ENCODE measurements at regions not wholly inside any gene's neighbourhood (a gene's known extent, or its start where the extent isn't known, plus 50 kb on each side); places are given as distances from the start of the nearest gene placed in this dataset.

GRCh38 chr2:117359266-117359914 lies 455.1 kb upstream of the DDX18 start:
- Histone ChIP-seq H3K9ac (replicated peaks in 1 of 4; ENCODE audit: extremely low read depth in 1 of 4, low read depth in 3 of 4, low read length in 3 of 4) (no peak overlapping the region), H4K91ac (replicated peaks; ENCODE audit: insufficient read length, low read length) (peak overlapping the region; percentile 52), H4K20me1 (replicated peaks in 1 of 2; ENCODE audit: control insufficient read depth in 1 of 2, insufficient read depth in 2 of 2, low read length in 2 of 2) (no peaks in the 10 kb centered on the region), H2BK120ac (replicated peaks; ENCODE audit: low read depth, low read length) (no peak overlapping the region), H3K79me2 (ENCODE audit: control insufficient read depth in 1 of 2, insufficient read depth in 2 of 2, low read length in 2 of 2) (no peaks in the 10 kb centered on the region), H2BK5ac (ENCODE audit: low read depth, low read length) (no peak overlapping the region), H3K18ac (ENCODE audit: extremely low read depth, low read length) (no peak overlapping the region), H3K4me1 (replicated peaks in 1 of 4; ENCODE audit: control insufficient read depth in 3 of 4, insufficient read depth in 4 of 4, low read length in 3 of 4) (no peaks in the 10 kb centered on the region), H3K4me2 (ENCODE audit: insufficient read depth in 1 of 2, low read depth in 2 of 2, low read length in 2 of 2) (no peak overlapping the region), H3K4me3 (ENCODE audit: extremely low read depth in 1 of 4, insufficient read depth in 2 of 4, low read depth in 3 of 4, low read length in 4 of 4) (no peak overlapping the region), H3K56ac (replicated peaks; ENCODE audit: insufficient read length, low read depth, low read length) (no peak overlapping the region), H3K27me3 (replicated peaks in 1 of 4; ENCODE audit: control insufficient read depth in 3 of 4, extremely low read depth in 1 of 4, insufficient read depth in 3 of 4, low read length in 3 of 4) (no peaks in the 10 kb centered on the region), H3K23ac (ENCODE audit: insufficient read length) (no peak overlapping the region), H3K36me3 (ENCODE audit: control insufficient read depth in 2 of 4, insufficient read depth in 4 of 4, low read length in 3 of 4) (no peaks in the 10 kb centered on the region), H2BK15ac (ENCODE audit: low read length) (no peak overlapping the region), H3K23me2 (ENCODE audit: low read depth, low read length) (no peaks in the 10 kb centered on the region), H3K9me3 (ENCODE audit: insufficient read depth in 2 of 2, low read depth in 1 of 2, low read length in 1 of 2) (no peaks in the 10 kb centered on the region), H3K4ac (replicated peaks; ENCODE audit: insufficient read length, low read depth, low read length) (no peak overlapping the region), H2BK20ac (ENCODE audit: low read length) (no peak overlapping the region), H2AK5ac (ENCODE audit: low read depth, low read length) (no peak overlapping the region), H3K14ac (ENCODE audit: insufficient read length) (no peak overlapping the region), H3K79me1 (ENCODE audit: low read depth, low read length) (no peaks in the 10 kb centered on the region), H2AFZ (ENCODE audit: low read length) (no peak overlapping the region), H4K8ac (ENCODE audit: extremely low read depth, insufficient read depth, low read length) (no peak overlapping the region), H4K5ac (ENCODE audit: insufficient read length, low read depth, low read length) (no peak overlapping the region), H2BK12ac (ENCODE audit: low read depth, low read length) (no peak overlapping the region), H3K27ac (ENCODE audit: low read depth, low read length) (no peak overlapping the region)
- TF ChIP-seq TAF1 (IDR thresholded peaks at IDR 0.05; ENCODE audit: low read depth, low read length) (no peak), CTCF (IDR thresholded peaks at IDR 0.05; ENCODE audit: control extremely low read depth in 1 of 3, insufficient read depth in 1 of 3, low read depth in 1 of 3, low read length in 3 of 3) (peak in 1 of 3 experiments; percentile 6; a peak in 1 of 4 replicates), RAD21 (IDR thresholded peaks at IDR 0.05 in 1 of 2, conservative IDR thresholded peaks at IDR 0.05 in 1 of 2; ENCODE audit: low read depth in 2 of 2, low read length in 2 of 2) (peak in 1 of 2 experiments; percentile 23; a peak in 1 of 4 replicates), FOSL1 (IDR thresholded peaks at IDR 0.05; ENCODE audit: insufficient read depth, low read depth, low read length) (no peak)
- ChIA-PET CTCF (ENCODE audit: partially characterized antibody) (interaction anchor here (1.1 kb wide), 1 partner anchor 454 kb away, joined by 3 read pairs; no protein-coding TSS in a partner anchor), POLR2A (ENCODE audit: partially characterized antibody) (no interaction called here)
- WGBS, 2 experiments (ENCODE audit: extremely low coverage in 1 of 2, insufficient coverage in 1 of 2, insufficient read length in 1 of 2, insufficient replicate concordance in 2 of 2, low coverage in 1 of 2, low lambda C conversion rate in 2 of 2, missing lambda C conversion rate in 1 of 2), result 95% methylated on average over 5 of the region's 5 CpGs; no CpG with 5 or more reads in 1 of the 2 experiments
- no peak for FAIRE-seq
- no peak for DNase-seq (ENCODE audit: low read depth in 1 of 2, low spot score in 2 of 2)
